Heart right ventricle (tissue), 16 donors: ENCODE measurements at regions not wholly inside any gene's neighbourhood (a gene's known extent, or its start where the extent isn't known, plus 50 kb on each side); places are given as distances from the start of the nearest gene placed in this dataset.

ENCODE experiments used
- ATAC-seq, 8 donors: fragments of 200-7000 bp; cut with Tn5 transposase; one replicate each; pipeline ENCODE4 v1.9.1; 2020; ENCODE audit warnings: mild to moderate bottlenecking in 8 of 8, moderate library complexity in 8 of 8, moderate number of reproducible peaks in 1 of 8
- DNase-seq, 2 donors: peaks; one replicate each; pipeline ENCODE4 v3.0.0-alpha.2; 2020
- H3K27ac ChIP-seq, 10 donors: fragments of 200-600 bp; sonication (generic) in 2 of 10; one replicate each; pipeline versions ENCODE4 v1.5.0 to v1.8.0; 2020 to 2022; ENCODE audit warnings: mild to moderate bottlenecking in 3 of 10
- H3K27me3 ChIP-seq, 7 donors: fragments of 200-600 bp; one replicate each; pipeline ENCODE4 v1.8.0; 2021 to 2022; ENCODE audit warnings: mild to moderate bottlenecking in 2 of 7
- H3K36me3 ChIP-seq, 9 donors: fragments of 200-600 bp; sonication (generic) in 1 of 9; one replicate each; pipeline versions ENCODE4 v1.5.0 to v1.8.0; 2020 to 2022; ENCODE audit warnings: mild to moderate bottlenecking in 2 of 9
- H3K4me1 ChIP-seq, 9 donors: fragments of 200-600 bp; sonication (generic) in 1 of 9; one replicate each; pipeline versions ENCODE4 v1.5.0 to v1.8.0; 2020 to 2022; ENCODE audit warnings: mild to moderate bottlenecking in 4 of 9
- H3K4me3 ChIP-seq, 10 donors: fragments of 200-600 bp; sonication (generic) in 2 of 10; one replicate each; pipeline versions ENCODE4 v1.5.0 to v1.8.0; 2020 to 2022; ENCODE audit warnings: mild to moderate bottlenecking in 7 of 10, moderate library complexity in 2 of 10
- H3K9me3 ChIP-seq, 11 donors: fragments of 200-600 bp in 10 of 11; sonication (generic) in 2 of 11; one replicate each; pipeline versions ENCODE4 v1.5.0 to v1.8.0; 2013 to 2022; ENCODE audit warnings: mild to moderate bottlenecking in 2 of 11, control low read depth in 1 of 11, moderate library complexity in 1 of 11
- CTCF ChIP-seq, 9 donors: fragments of 200-600 bp; sonication (generic) in 2 of 9; IDR thresholded peaks; one replicate each; pipeline versions ENCODE4 v1.5.0 to v1.8.0; 2021 to 2022; ENCODE audit warnings: antibody characterized with exemption in 9 of 9, mild to moderate bottlenecking in 5 of 9, moderate library complexity in 1 of 9
- WGBS, 2 donors: extraction: QIAGEN DNeasy Blood & Tissue Kit; methylation state at CpG; one replicate each; pipeline ENCODE4 v1.1.7; 2013; ENCODE audit warnings: inconsistent platforms in 1 of 2; 5-methylcytosine and 5-hydroxymethylcytosine counted together
- intact Hi-C, 10 donors: fragments of 100-400 bp; cut with DNase I; formaldehyde crosslinking; loops; one replicate each; pipeline versions ENCODE4 v1.11.1 to v1.14.2; 2022
- donor health status: Arrhythmogenic right ventricular cardiomyopathy.
- donor health status: ischemic (EF 13 %, LVEDD 7.1; RV severe dilation, severe dysfunction).
- donor health status: healthy with polysubstance abuse.
- donor health status: DM: no; HTN: yes; CAD: no.
- donor health status: DM: no; HTN: no; CAD: no.
- donor health status: ischemic (EF 25% LVEDD 6.9; RV normal size, moderate dysfunction).
- donor health status: ischemic (EF 25% LVEDD 5.7; RV mildly dilated, moderate dysfunction).
- donor health status: healthy.
- donor health status: DM: yes; HTN: yes; CAD: no.
- donor health status: Ischemic cardiomyopathy.
- donor health status: ischemic (EF 35%, LVEDD 5.7; RV mildly dilated, moderate dysfunction).
- donor health status: nonischemic (EF 11% LVEDD 7.7; RV severe dilation, severe dysfunction).
- donor health status: DM: yes; HTN: yes; CAD: no.
- donor health status: PGD.
- donor health status: ischemic (EF 29% LVEDD 5.4; RV normal size, mild dysfunction).
- donor health status: nonischemic (EF 23%, LVEDD 6.1; RV moderate dilation, normal function).

- WGBS, 2 donors = 67% methylated on average over 6 of the region's 6 CpGs
- no peak overlapping the region for H3K4me3 ChIP-seq
- H3K36me3 ChIP-seq = no peaks in the 10 kb centered on the region
- no peak for ATAC-seq
- no peak for DNase-seq
- TF ChIP-seq CTCF (IDR thresholded peaks at IDR 0.05) = no peak
- H3K4me1 ChIP-seq = no peaks in the 10 kb centered on the region
- no peaks in the 10 kb centered on the region for H3K9me3 ChIP-seq
- no peak overlapping the region for H3K27ac ChIP-seq
- intact Hi-C loops = no loop called here
- H3K27me3 ChIP-seq = no peaks in the 10 kb centered on the region
These were observed 646.6 kb downstream of the TLE4 start for GRCh38 chr9:80218328-80218727.

GRCh38 chr9:80213613-80214012 lies 641.8 kb downstream of the TLE4 start:
- H3K27me3 ChIP-seq = no peaks in the 10 kb centered on the region
- no peak overlapping the region for H3K27ac ChIP-seq
- no peaks in the 10 kb centered on the region for H3K36me3 ChIP-seq
- intact Hi-C loops = no loop called here
- TF ChIP-seq CTCF (IDR thresholded peaks at IDR 0.05) = no peak
- peaks cover 0 to 25% (median 11%) of the 10 kb centered on the region in 11 donors for H3K9me3 ChIP-seq
- no peak overlapping the region for H3K4me3 ChIP-seq
- H3K4me1 ChIP-seq = no peaks in the 10 kb centered on the region
- 94 to 97% methylated on average over 8 of the region's 8 CpGs for WGBS, 2 donors
- ATAC-seq (no peak), DNase-seq (no peak)

- no peaks in the 10 kb centered on the region for H3K4me1 ChIP-seq
- no peak for TF ChIP-seq CTCF (IDR thresholded peaks at IDR 0.05)
- H3K9me3 ChIP-seq = peaks cover 0 to 25% (median 11%) of the 10 kb centered on the region in 11 donors
- H3K27me3 ChIP-seq = no peaks in the 10 kb centered on the region
- intact Hi-C loops = no loop called here
- H3K4me3 ChIP-seq = no peak overlapping the region
- H3K27ac ChIP-seq = no peak overlapping the region
- DNase-seq = no peak
- H3K36me3 ChIP-seq = no peaks in the 10 kb centered on the region
- no peak for ATAC-seq
These were observed 636.9 kb downstream of the TLE4 start for GRCh38 chr9:80208696-80209095.

GRCh38 chr9:80204054-80204453 lies 632.3 kb downstream of the TLE4 start:
- peaks cover 0 to 7% (median 0%) of the 10 kb centered on the region in 11 donors for H3K9me3 ChIP-seq
- TF ChIP-seq CTCF (IDR thresholded peaks at IDR 0.05) = no peak
- WGBS, 2 donors = 82 to 86% methylated on average over 2 of the region's 2 CpGs
- intact Hi-C loops = no loop called here
- H3K36me3 ChIP-seq = no peaks in the 10 kb centered on the region
- H3K27ac ChIP-seq = no peak overlapping the region
- H3K4me1 ChIP-seq = no peaks in the 10 kb centered on the region
- H3K27me3 ChIP-seq = no peaks in the 10 kb centered on the region
- ATAC-seq (no peak), DNase-seq (no peak)
- no peak overlapping the region for H3K4me3 ChIP-seq

GRCh38 chr9:80197661-80198060 lies 625.9 kb downstream of the TLE4 start:
- intact Hi-C loops = no loop called here
- TF ChIP-seq CTCF (IDR thresholded peaks at IDR 0.05) = no peak
- H3K27me3 ChIP-seq = no peaks in the 10 kb centered on the region
- ATAC-seq (no peak), DNase-seq (no peak)
- H3K9me3 ChIP-seq = no peaks in the 10 kb centered on the region
- no peaks in the 10 kb centered on the region for H3K4me1 ChIP-seq
- H3K27ac ChIP-seq = no peak overlapping the region
- H3K36me3 ChIP-seq = no peaks in the 10 kb centered on the region
- no peak overlapping the region for H3K4me3 ChIP-seq
- 57 to 66% methylated on average over 1 of the region's 1 CpG for WGBS, 2 donors
